Islet of Langerhans (tissue), 1 donor: ENCODE measurements at regions not wholly inside any gene's neighbourhood (a gene's known extent, or its start where the extent isn't known, plus 50 kb on each side); places are given as distances from the start of the nearest gene placed in this dataset.
"Not testable (repeated sequence)": the region's sequence is repeated elsewhere in the genome, so short reads cannot be mapped to it uniquely, and the experiment has no call there.

Experiments used
- FAIRE-seq: peaks from one replicate; lab custom pipeline; 2011; peaks lifted over from hg19 to GRCh38; lab: Jason Lieb, UNC

DNA sequence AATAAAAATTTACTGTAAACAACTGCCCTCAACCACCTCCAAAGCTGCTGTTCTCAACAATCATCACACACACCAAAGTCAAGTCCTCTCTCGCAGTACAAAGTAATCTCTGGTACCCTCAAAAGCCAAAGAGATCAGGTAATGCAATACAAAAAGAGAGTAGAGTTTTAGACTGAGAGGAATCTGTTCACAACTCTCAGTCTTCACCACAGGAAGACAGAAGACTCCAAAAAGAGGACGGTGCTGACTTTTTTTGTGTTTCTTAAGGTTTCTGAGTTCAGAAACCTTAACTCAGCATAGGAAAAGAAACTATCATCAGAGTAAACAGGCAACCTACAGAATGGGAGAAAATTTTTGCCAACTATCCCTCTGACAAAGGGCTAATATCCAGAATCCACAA is 1072.3 kb upstream of the DIAPH2 start:
- no peak for FAIRE-seq

DNA sequence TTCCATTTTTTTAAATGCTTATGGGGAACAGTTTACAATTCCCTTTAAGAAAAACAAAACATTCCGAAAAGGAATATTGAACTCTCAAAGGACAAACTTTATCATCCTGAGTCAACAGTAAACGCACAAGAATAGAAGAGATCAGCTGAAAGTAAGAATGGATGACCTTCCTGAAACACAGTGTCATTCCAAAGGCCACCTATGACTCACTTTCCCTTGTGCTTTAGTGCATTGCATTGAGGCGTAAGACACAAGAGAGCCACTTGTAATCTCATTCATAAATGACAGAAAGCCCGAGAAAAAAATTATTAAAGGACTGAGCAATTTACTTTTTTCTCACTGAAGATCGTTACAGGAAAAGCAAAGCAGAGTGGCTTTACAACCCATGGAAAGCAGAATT is 1062.4 kb upstream of the DIAPH2 start:
- no peak for FAIRE-seq

- no peak for FAIRE-seq
These were observed 1057.9 kb upstream of the DIAPH2 start for GRCh38 chrX:95626748-95627147.

DNA sequence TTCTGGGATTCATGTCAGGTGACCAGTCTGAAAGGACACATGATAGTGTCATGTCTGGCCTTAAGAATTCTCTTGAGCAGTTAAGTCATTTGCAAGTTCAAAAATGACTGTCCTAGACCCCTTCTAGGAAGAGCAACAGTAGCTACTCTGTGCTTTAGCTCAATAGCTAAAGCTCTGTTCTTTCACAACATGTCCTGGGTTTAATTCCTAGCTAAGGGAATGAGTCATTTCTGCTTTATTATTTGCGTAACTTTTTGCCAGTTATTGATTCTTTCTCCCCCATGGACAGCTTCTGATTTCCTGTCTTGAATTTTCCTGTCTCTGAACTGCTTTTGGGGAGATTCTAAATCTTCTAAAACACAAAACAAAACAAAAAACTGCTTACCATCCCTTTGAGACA is 1055.8 kb upstream of the DIAPH2 start:
- FAIRE-seq = no peak

DNA sequence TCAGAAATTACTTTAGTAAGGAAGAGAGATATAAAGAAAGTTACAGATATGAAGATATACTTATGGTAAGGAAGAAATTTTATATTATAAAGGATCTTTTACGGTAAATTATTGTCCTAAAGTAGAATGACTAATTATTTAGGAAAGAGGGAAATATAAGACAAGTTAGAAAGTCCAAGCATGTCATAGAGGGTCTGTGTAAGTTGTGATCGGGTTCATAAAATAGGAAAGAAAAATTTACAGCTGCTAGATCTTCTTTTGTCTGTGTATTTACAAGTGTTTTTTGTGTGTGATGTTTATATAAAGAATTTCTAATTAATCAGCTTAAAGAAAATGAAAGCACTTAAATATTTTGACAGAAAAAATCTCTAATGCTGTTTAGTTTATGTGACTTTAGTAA is 1054.9 kb upstream of the DIAPH2 start:
- peak; percentile 81 for FAIRE-seq

DNA sequence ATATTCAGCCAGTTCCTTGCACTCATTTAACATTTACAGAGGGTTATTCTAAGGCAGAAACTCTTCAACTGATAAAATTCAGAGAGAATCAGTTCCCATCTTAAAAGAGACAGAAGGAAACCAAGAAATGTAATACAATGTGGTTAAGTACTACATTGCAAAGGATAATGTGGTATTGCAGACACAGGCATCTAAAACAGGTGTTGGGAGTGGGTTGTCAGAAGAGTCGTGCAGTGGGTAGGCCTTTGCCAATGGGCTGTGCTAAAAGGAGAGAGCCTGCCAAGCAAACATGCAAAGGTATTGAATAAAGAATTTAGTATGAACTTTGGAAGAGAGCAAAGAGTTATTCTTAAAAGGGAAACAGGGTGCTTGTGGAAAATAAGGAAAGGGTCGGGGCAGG is 1044.4 kb upstream of the DIAPH2 start:
- FAIRE-seq = no peak

- FAIRE-seq = no peak
These were observed 1038.9 kb upstream of the DIAPH2 start for GRCh38 chrX:95645738-95646137.

DNA sequence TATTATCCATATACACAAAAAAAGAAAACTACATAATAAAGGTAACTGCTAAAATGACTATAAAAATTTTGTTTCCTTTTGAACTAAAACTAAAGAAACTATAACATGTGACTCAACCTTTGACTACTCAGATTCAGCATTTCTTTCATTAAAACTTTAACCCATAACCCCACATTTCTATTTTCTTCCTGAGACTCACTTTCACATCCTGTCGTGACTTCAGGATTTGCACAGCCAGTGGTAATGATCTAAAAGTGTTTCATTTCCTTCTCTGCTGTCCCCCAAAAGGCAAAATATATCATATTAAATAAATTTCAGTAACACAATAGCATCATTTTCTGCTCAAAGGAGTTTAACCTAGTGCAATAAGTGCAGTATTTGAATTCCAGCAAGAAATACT is 1022.4 kb upstream of the DIAPH2 start:
- no peak for FAIRE-seq

DNA sequence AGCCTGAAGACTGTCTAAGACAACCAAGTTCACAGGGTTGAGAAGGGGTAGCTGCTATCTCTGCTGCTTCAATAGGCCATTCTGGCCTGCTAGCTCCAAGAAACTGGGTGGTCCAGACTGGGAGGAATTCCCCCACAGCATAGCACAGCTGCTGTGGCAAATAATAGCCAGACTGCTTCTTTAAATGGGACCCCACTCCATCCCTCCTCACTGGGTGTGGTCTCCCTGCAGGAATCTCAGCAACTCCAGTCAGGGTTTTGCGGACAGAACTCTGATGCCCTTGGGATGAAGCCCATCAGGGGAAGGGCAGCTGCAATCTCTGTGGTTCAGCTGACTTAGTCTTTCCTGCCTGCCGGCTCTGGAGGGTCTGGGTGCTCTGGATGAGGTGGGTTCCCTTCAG is 1018.6 kb upstream of the DIAPH2 start:
- FAIRE-seq = no peak

DNA sequence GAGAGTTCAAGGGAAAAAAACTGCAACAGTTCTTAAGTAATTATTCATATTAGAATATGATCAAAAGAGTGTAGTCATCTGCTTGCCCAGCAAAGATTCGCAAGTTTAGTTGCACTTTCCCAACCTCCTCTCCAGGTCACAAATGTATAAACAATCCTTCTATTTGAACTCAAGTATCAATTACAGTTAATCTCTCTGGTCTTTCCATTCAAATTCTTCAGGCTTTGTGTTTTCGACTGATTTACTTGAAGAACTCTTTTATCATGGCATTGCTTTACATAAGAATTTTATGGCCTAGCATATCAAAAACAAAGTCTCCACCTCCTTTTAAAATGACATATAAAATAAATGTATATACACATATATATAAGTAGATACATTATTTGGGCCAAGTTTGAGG is 1009.6 kb upstream of the DIAPH2 start:
- no peak for FAIRE-seq

DNA sequence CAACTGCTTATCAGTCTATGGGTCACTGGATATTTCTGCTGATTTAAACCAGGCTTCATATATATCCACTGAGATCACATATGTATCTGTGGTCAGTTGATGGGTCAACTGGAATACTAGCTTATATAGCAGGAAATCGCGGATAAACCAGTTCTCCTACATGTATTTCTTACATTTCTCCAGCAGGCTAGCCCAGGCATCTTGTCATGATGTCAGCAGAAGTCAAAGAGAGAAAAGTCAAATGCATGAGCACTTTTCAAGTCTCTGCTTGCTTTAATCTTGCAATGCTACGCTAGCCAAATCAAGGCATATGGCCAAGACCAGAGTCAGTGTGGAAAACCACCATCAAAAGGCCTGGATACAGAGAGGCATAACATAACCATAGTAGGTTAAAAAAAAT is 1008.8 kb upstream of the DIAPH2 start:
- no peak for FAIRE-seq

- FAIRE-seq = no peak
These were observed 1006.0 kb upstream of the DIAPH2 start for GRCh38 chrX:95678679-95679078.

GRCh38 chrX:95693365-95693764 is 991.3 kb upstream of the DIAPH2 start:
- FAIRE-seq = no peak

GRCh38 chrX:95703696-95704095 is 980.9 kb upstream of the DIAPH2 start:
- no peak for FAIRE-seq

DNA sequence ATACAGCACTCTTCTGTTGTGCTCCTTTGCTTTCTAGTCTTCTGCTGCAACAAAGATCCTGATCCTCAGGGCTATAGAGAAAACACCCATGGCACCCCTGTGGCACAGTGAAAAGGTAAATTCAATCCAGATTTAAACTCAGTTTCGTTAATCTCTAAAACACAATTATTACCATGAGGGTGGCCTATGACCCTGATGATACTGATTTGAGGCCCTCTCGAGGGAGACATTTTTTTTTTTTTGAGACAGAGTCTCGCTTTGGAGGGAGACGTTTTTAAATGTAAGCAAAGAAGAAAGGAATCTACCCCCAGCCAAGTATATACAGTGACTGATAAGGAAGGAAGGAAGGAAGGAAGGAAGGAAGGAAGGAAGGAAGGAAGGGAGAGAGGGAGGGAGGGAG is 967.8 kb upstream of the DIAPH2 start:
- FAIRE-seq = no peak

DNA sequence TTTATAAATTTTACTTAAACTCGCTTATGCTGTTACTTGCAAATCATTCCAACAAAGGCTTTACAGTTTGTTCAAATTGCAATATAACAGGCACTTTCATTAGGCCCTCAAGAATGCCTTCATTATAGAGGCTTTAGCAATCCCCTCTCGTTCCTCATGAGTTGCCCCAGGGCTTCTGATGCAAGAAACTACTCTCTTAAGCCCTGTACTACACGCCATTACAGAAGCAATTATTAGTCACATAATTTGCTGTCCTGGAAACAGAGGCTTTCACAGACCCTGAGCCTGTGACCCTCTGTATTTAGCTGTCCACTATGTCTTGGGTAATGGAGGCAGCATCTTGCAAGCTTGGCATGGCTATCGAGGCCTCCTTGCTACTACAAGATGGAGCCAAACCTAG is 965.9 kb upstream of the DIAPH2 start:
- FAIRE-seq = no peak

- no peak for FAIRE-seq
These were observed 963.6 kb upstream of the DIAPH2 start for GRCh38 chrX:95721011-95721410.

DNA sequence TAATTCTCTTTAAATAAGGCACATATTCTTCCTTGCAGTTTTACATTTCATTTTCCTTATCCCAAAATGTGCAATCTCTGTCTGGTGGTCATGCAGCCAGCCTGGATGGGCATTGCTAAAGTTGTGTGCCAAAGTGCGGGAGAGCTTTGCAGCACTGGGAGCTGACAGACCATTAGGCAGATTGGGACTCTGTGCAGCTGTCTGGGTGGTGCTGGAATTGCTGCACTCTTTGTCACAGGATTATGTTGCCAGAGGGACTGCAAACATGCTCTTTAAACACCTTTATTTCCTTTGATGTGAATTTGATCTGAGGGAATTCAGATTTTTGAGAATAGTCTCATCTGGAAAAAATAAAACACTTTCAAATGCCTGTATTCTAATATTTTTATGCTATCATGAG is 956.2 kb upstream of the DIAPH2 start:
- no peak for FAIRE-seq

DNA sequence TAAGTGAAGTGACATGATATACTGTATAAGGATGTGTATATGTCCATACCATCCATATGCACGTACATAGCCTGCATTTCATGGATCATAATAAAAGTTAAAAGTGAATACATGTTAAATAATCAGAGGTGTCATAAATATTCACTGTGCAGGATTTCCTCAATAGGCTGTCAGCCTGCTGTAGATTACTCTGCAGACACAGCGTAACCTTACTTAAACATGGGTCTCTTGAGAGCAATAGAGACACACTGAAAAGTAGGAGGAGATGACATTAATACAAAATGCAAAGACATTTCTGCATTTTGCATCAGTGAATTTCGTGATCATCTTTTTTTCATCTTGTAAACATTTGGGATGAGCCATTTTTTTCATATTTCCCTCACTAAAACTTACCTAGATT is 955.2 kb upstream of the DIAPH2 start:
- no peak for FAIRE-seq

- no peak for FAIRE-seq
These were observed 951.2 kb upstream of the DIAPH2 start for GRCh38 chrX:95733426-95733825.

DNA sequence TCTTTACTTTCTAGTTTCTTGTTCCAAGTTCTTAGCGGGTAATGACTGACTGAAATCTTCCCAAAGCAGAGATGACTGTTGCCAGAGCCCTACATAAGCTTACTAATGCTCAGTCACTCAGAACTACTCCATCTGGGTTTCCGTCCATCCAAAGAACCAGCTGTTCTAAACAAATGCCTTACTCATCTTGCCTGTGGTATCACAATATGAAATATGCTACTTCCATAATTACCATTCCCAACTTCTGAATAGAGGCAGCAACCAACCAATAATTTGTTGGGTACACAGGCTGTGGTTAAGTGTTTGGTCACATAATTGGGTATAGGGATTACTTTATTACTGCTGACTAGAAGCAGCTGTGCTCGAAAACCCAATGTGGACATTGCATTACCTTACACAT is 930.2 kb upstream of the DIAPH2 start:
- FAIRE-seq = no peak

DNA sequence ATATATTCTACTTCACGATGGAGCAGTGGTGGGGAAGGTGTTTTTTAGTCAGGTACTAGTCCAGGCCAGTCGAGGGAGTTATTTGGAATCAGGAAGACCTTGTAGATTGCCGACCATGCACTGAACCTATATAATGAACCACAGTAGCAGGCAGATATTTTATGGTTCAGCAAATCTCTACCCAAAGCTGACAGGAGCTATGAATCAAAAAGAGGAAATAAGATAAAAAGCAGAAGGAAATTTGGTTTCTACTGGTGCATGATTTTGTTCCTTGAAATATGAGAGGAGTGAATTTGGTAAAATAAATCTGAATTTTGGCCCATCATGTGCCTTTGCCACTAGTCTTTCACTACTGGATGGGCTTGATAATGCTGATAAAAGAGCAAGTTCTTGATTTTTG is 924.3 kb upstream of the DIAPH2 start:
- no peak for FAIRE-seq

GRCh38 chrX:95762716-95763115 is 921.9 kb upstream of the DIAPH2 start:
- FAIRE-seq = no peak

DNA sequence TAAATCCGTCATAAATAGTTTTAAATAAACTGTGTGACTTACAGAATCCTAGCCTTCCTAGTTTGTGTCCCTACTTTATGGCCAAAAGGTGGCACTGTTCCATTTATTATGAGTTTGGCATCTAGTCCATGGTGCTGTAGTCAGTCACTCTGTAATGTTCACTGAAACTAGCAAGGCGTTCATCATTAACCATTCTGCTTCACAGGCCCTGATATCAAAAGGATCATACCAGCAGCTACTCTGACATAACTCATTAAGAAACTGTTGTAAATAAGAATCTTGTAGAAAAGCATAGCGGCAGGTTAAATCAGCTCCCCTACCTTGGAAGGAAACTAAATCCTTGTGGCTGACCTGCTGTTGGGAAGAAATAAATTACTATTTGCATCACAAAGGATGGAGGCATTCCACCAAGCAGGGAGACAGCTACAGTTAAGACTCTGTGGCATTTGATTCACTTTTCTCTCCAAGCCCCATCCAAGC is 919.6 kb upstream of the DIAPH2 start:
- FAIRE-seq = peak; percentile 98

DNA sequence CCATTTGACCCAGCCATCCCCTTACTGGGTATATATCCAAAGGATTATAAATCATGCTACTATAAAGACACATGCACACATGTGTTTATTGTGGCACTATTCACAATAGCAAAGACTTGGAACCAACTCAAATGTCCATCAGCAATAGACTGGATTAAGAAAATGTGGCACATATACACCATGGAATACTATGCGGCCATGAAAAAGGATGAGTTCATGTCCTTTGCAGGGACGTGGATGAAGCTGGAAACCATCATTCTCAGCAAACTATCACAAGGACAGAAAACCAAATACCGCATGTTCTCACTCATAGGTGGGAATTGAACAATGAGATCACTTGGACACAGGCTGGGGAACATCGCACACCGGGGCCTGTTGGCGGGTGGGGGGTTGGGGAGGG is 913.4 kb upstream of the DIAPH2 start:
- FAIRE-seq = not testable (repeated sequence)
